ENCODE measurements at regions not wholly inside any gene's neighbourhood (a gene's known extent, or its start where the extent isn't known, plus 50 kb on each side); places are given as distances from the start of the nearest gene placed in this dataset.

DNA sequence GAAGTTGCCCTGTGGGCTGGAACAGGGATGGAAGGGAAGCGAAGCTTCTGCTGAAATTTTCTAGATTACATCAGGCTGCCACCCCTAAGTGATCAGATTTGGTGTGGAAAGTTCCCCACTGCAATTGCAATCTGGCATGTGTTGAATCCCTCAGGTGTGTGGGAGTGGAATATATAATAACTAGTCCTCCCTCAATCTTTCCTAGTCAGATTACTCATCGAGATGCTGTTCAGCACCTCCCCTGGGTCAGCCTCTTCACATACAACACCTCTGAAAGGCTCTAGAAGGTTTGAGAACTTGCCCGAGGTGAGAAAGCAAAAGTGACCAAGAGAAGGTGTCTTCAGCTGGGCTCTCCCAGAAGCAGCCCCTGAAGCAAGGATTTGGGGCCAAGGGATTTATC lies 336.8 kb downstream of the BCOR start:
- Histone ChIP-seq H2AFZ (ENCODE audit: low read depth) (no peak overlapping the region), H3K9ac (no peak overlapping the region), H3K9me3 (no peaks in the 10 kb centered on the region), H3K4me1 (ENCODE audit: control insufficient read depth in 1 of 2, insufficient read depth in 2 of 2, low read depth in 1 of 2, low read length in 1 of 2) (peaks cover 22 to 25% of the 10 kb centered on the region in 2 experiments; a peak in 3 of 4 replicates), H3K27me3 (ENCODE audit: insufficient read depth) (no peaks in the 10 kb centered on the region), H3K27ac (ENCODE audit: low read depth in 2 of 2, low read length in 1 of 2) (no peak overlapping the region), H3K36me3 (replicated peaks in 1 of 2; ENCODE audit: control insufficient read depth in 1 of 2, insufficient read depth in 2 of 2, low read length in 1 of 2) (no peaks in the 10 kb centered on the region), H3K9me2 (no peaks in the 10 kb centered on the region), H3K4me3 (ENCODE audit: low read depth in 2 of 2, low read length in 1 of 2) (no peak overlapping the region), H3K79me2 (ENCODE audit: insufficient read depth) (no peaks in the 10 kb centered on the region), H3F3A (replicated peaks; ENCODE audit: insufficient read depth) (peaks cover 16% of the 10 kb centered on the region), H4K20me1 (ENCODE audit: insufficient read depth) (no peaks in the 10 kb centered on the region), H3K4me2 (no peak overlapping the region)
- WGBS (ENCODE audit: low lambda C conversion rate), result 40% methylated on average over 3 of the region's 3 CpGs
- DNase-seq, result no peak
- no peak for TF ChIP-seq TCF12 (IDR thresholded peaks at IDR 0.05)
- no peak for TF ChIP-seq SMC3 (IDR thresholded peaks at IDR 0.05; ENCODE audit: low read depth, low read length)
- CTCF ChIA-PET, result no interaction called here
- POLR2A ChIA-PET, result no interaction called here

DNA sequence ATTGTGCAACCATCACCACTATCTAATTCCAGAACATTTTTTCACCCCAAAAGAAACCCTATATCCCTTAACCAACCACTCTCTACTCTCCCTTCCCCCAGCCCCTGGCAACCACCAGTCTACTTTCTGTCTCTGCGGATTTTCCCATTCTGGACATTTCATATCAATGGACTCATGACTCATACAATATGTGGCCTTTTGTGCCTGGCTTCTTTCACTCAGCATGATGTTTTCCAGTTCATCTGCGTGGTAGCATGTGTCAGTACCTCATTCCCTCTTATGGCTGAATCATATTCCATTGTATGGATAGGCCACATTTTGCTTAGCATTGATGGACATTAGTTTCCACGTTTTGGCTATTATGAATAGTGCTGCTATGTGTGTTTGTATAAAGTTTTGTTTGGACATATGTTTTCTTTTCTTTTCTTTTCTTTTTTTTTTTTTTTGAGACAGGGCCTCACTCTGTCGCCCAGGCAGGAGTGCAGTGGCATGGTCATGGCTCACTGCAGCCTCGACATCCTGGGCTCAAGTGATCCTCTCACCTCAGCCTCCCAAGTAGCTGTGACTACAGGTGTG lies 335.4 kb downstream of the BCOR start:
- no peaks in the 10 kb centered on the region for H3K79me2 ChIP-seq (ENCODE audit: insufficient read depth)
- H3K27me3 ChIP-seq (ENCODE audit: insufficient read depth), result no peaks in the 10 kb centered on the region; the same call in 1 of the 2 replicates
- H3K27ac ChIP-seq (ENCODE audit: low read depth in 2 of 2, low read length in 1 of 2), result no peak overlapping the region
- no peaks in the 10 kb centered on the region for H4K20me1 ChIP-seq (ENCODE audit: insufficient read depth)
- H3K9me2 ChIP-seq, result no peaks in the 10 kb centered on the region
- no peaks in the 10 kb centered on the region for H3K9me3 ChIP-seq
- no peak overlapping the region for H3K4me3 ChIP-seq (ENCODE audit: low read depth in 2 of 2, low read length in 1 of 2)
- H3F3A ChIP-seq (replicated peaks; ENCODE audit: insufficient read depth), result peaks cover 7% of the 10 kb centered on the region
- DNase-seq, result no peak
- CTCF ChIA-PET, result no interaction called here
- H3K36me3 ChIP-seq (replicated peaks in 1 of 2; ENCODE audit: control insufficient read depth in 1 of 2, insufficient read depth in 2 of 2, low read length in 1 of 2), result no peaks in the 10 kb centered on the region
- POLR2A ChIA-PET, result no interaction called here
- WGBS (ENCODE audit: low lambda C conversion rate), result 29% methylated on average over 5 of the region's 5 CpGs
- no peak overlapping the region for H3K9ac ChIP-seq
- peaks cover 18 to 31% of the 10 kb centered on the region in 2 experiments; a peak in 3 of 4 replicates for H3K4me1 ChIP-seq (ENCODE audit: control insufficient read depth in 1 of 2, insufficient read depth in 2 of 2, low read depth in 1 of 2, low read length in 1 of 2)
- no peak overlapping the region for H3K4me2 ChIP-seq
- no peak overlapping the region for H2AFZ ChIP-seq (ENCODE audit: low read depth)
- no peak for TF ChIP-seq EZH2phosphoT487 (IDR thresholded peaks at IDR 0.05; ENCODE audit: borderline replicate concordance, low read depth)
- no peak for TF ChIP-seq GABPA (IDR thresholded peaks at IDR 0.05; ENCODE audit: low read depth)
- TF ChIP-seq GATA2 (CRISPR knock-in tag; IDR thresholded peaks at IDR 0.05), result no peak
- TF ChIP-seq, protein P1, sequence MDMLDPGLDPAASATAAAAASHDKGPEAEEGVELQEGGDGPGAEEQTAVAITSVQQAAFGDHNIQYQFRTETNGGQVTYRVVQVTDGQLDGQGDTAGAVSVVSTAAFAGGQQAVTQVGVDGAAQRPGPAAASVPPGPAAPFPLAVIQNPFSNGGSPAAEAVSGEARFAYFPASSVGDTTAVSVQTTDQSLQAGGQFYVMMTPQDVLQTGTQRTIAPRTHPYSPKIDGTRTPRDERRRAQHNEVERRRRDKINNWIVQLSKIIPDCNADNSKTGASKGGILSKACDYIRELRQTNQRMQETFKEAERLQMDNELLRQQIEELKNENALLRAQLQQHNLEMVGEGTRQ (IDR thresholded peaks at IDR 0.05; ENCODE audit: borderline replicate concordance, low read depth, low read length), result no peak
- TF ChIP-seq RFX5 (IDR thresholded peaks at IDR 0.05; ENCODE audit: low read length), result no peak
- TF ChIP-seq SMC3 (IDR thresholded peaks at IDR 0.05; ENCODE audit: low read depth, low read length), result no peak
- TF ChIP-seq, protein P2, sequence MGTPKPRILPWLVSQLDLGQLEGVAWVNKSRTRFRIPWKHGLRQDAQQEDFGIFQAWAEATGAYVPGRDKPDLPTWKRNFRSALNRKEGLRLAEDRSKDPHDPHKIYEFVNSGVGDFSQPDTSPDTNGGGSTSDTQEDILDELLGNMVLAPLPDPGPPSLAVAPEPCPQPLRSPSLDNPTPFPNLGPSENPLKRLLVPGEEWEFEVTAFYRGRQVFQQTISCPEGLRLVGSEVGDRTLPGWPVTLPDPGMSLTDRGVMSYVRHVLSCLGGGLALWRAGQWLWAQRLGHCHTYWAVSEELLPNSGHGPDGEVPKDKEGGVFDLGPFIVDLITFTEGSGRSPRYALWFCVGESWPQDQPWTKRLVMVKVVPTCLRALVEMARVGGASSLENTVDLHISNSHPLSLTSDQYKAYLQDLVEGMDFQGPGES (IDR thresholded peaks at IDR 0.05; ENCODE audit: low read depth, low read length), result no peak
- peak; percentile 82; the same call in 1 of the 2 replicates for TF ChIP-seq FOSL2 (IDR thresholded peaks at IDR 0.05; ENCODE audit: borderline replicate concordance, low read depth)
- TF ChIP-seq, protein P3, sequence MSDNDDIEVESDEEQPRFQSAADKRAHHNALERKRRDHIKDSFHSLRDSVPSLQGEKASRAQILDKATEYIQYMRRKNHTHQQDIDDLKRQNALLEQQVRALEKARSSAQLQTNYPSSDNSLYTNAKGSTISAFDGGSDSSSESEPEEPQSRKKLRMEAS (IDR thresholded peaks at IDR 0.05; ENCODE audit: low read depth), result peak; percentile 76
- TF ChIP-seq MXI1 (IDR thresholded peaks at IDR 0.05; ENCODE audit: low read depth, low read length), result no peak
- no peak for TF ChIP-seq RAD21 (IDR thresholded peaks at IDR 0.05; ENCODE audit: low read length)
- TF ChIP-seq, protein P4, sequence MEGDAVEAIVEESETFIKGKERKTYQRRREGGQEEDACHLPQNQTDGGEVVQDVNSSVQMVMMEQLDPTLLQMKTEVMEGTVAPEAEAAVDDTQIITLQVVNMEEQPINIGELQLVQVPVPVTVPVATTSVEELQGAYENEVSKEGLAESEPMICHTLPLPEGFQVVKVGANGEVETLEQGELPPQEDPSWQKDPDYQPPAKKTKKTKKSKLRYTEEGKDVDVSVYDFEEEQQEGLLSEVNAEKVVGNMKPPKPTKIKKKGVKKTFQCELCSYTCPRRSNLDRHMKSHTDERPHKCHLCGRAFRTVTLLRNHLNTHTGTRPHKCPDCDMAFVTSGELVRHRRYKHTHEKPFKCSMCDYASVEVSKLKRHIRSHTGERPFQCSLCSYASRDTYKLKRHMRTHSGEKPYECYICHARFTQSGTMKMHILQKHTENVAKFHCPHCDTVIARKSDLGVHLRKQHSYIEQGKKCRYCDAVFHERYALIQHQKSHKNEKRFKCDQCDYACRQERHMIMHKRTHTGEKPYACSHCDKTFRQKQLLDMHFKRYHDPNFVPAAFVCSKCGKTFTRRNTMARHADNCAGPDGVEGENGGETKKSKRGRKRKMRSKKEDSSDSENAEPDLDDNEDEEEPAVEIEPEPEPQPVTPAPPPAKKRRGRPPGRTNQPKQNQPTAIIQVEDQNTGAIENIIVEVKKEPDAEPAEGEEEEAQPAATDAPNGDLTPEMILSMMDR (IDR thresholded peaks at IDR 0.05), result no peak
- TF ChIP-seq FOXJ3 (CRISPR knock-in tag; IDR thresholded peaks at IDR 0.05), result no peak
- no peak for TF ChIP-seq ELF1 (IDR thresholded peaks at IDR 0.05)
- TF ChIP-seq MEF2A (IDR thresholded peaks at IDR 0.05; ENCODE audit: borderline replicate concordance, low read depth), result no peak
- peak; percentile 98 for TF ChIP-seq TCF12 (IDR thresholded peaks at IDR 0.05)
- TF ChIP-seq TEAD4 (IDR thresholded peaks at IDR 0.05; ENCODE audit: borderline replicate concordance, insufficient read depth), result peak; percentile 54; the same call in 1 of the 2 replicates
- peak; percentile 29; the same call in 1 of the 2 replicates for TF ChIP-seq RXRA (IDR thresholded peaks at IDR 0.05; ENCODE audit: borderline replicate concordance, low read depth)
- TF ChIP-seq, protein P5, sequence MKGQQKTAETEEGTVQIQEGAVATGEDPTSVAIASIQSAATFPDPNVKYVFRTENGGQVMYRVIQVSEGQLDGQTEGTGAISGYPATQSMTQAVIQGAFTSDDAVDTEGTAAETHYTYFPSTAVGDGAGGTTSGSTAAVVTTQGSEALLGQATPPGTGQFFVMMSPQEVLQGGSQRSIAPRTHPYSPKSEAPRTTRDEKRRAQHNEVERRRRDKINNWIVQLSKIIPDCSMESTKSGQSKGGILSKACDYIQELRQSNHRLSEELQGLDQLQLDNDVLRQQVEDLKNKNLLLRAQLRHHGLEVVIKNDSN (IDR thresholded peaks at IDR 0.05; ENCODE audit: borderline replicate concordance, low read depth), result 0 out of 2 replicates have a peak, but pooled peaks have one; percentile 29
- no peak for TF ChIP-seq RCOR1 (IDR thresholded peaks at IDR 0.05; ENCODE audit: low read length)
- no peak; the same call in 1 of the 2 replicates for TF ChIP-seq SIN3A (IDR thresholded peaks at IDR 0.05; ENCODE audit: borderline replicate concordance, low read depth, low read length)
- no peak for TF ChIP-seq CHD2 (IDR thresholded peaks at IDR 0.05; ENCODE audit: low read length, partially characterized antibody)
- TF ChIP-seq POLR2AphosphoS5 (IDR thresholded peaks at IDR 0.05; ENCODE audit: low read depth, low read length), result peak; percentile 60; the same call in 1 of the 2 replicates
